ENCODE measurements at regions not wholly inside any gene's neighbourhood (a gene's known extent, or its start where the extent isn't known, plus 50 kb on each side); places are given as distances from the start of the nearest gene placed in this dataset.

DNA sequence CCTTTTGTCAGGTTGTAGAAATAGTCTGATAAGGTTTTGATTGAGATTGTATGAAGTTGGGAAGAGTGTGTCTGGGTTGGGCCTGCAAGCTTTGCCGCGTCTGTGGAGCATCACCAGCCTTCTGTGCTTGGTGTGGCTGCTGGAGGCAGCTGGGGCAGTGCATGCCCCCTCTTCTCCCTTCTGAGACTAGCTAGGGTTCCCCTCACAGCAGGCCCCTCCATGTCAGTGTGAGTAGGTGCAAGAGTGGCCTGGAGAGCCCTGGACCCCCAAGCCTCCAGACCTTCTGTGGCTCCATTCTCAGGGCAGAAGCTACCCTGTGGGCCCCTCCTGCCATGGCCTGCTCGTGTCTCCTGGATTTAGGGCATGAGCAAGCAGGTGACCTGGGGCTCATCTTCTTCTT, 914.2 kb downstream of the TBC1D22A start:
- Histone ChIP-seq H3K79me2 (ENCODE audit: insufficient read depth) (no peaks in the 10 kb centered on the region), H3K4me1 (ENCODE audit: insufficient read depth) (no peaks in the 10 kb centered on the region), H3K4me3 (no peak overlapping the region), H3K36me3 (ENCODE audit: low read depth) (no peaks in the 10 kb centered on the region), H3K9me3 (ENCODE audit: low read depth) (no peaks in the 10 kb centered on the region), H3K27ac (no peak overlapping the region), H3K27me3 (replicated peaks; ENCODE audit: insufficient read depth) (no peaks in the 10 kb centered on the region), H3K9me2 (ENCODE audit: insufficient read depth) (no peaks in the 10 kb centered on the region), H3F3A (ENCODE audit: insufficient read depth) (no peaks in the 10 kb centered on the region), H3K4me2 (ENCODE audit: unreplicated experiment) (no peak overlapping the region), H4K20me1 (ENCODE audit: insufficient read depth) (no peaks in the 10 kb centered on the region), H2AFZ (no peak overlapping the region), H3K9ac (no peak overlapping the region)
- in situ Hi-C loops (cut with MboI): no loop called here
- 20 to 27% methylated on average over 3 of the region's 3 CpGs for WGBS, 2 experiments (ENCODE audit: low coverage in 1 of 2, low lambda C conversion rate in 2 of 2, missing lambda C conversion rate in 2 of 2)
- TF ChIP-seq EZH2phosphoT487 (IDR thresholded peaks at IDR 0.05; ENCODE audit: insufficient read depth, low read depth): no peak
- no peak for DNase-seq

DNA sequence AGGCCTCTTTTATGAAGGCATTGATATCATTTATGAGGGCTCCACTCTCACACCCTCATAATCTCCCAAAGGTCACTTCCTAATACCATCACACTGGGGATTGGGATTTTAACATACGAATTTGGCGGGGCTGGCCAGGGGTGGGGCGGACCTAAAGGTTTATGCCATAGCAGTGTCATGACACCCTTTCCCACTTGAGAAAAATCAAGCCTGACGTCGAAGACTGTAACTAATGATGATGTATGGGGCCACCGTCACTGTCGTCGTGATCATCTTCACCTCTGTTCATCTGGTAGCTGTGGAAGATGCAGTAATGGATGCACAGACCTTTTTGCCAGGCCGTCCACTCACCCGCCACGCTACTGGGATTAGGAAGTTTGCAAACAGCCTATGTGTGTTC, 912.1 kb downstream of the TBC1D22A start:
- Histone ChIP-seq H3F3A (ENCODE audit: insufficient read depth) (no peaks in the 10 kb centered on the region), H3K27ac (no peak overlapping the region), H3K79me2 (ENCODE audit: insufficient read depth) (no peaks in the 10 kb centered on the region), H4K20me1 (ENCODE audit: insufficient read depth) (no peaks in the 10 kb centered on the region), H3K9me3 (ENCODE audit: low read depth) (no peaks in the 10 kb centered on the region), H3K27me3 (replicated peaks; ENCODE audit: insufficient read depth) (no peaks in the 10 kb centered on the region), H3K4me1 (ENCODE audit: insufficient read depth) (no peaks in the 10 kb centered on the region), H3K4me2 (ENCODE audit: unreplicated experiment) (no peak overlapping the region), H2AFZ (no peak overlapping the region), H3K4me3 (no peak overlapping the region), H3K36me3 (ENCODE audit: low read depth) (no peaks in the 10 kb centered on the region), H3K9me2 (ENCODE audit: insufficient read depth) (no peaks in the 10 kb centered on the region), H3K9ac (no peak overlapping the region)
- 32 to 34% methylated on average over 11 of the region's 11 CpGs for WGBS, 2 experiments (ENCODE audit: low coverage in 1 of 2, low lambda C conversion rate in 2 of 2, missing lambda C conversion rate in 2 of 2)
- DNase-seq: no peak
- no peak for TF ChIP-seq EZH2phosphoT487 (IDR thresholded peaks at IDR 0.05; ENCODE audit: insufficient read depth, low read depth)
- in situ Hi-C loops (cut with MboI): no loop called here

DNA sequence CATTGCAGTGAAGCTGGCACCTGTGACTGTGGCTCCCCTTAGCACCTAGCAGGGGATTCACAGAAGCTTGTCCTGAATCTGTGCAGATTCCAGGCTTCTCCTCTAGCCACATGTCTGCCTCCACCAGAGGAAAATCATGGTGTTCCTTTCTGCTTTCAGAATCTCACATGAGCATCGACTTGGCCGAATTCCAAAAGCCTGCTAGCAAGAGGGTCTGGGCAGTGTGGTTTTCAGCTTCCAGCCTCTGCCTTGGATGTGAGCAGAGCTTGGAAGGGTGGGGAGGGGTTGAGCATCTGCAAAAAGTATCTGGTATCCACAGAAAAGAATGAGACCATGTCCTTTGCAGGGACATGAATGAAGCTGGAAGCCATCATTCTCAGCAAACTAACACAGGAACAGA, 911.1 kb downstream of the TBC1D22A start:
- H3K36me3 ChIP-seq (ENCODE audit: low read depth): no peaks in the 10 kb centered on the region
- no peaks in the 10 kb centered on the region for H3K79me2 ChIP-seq (ENCODE audit: insufficient read depth)
- no peak overlapping the region for H3K27ac ChIP-seq
- no peaks in the 10 kb centered on the region for H3F3A ChIP-seq (ENCODE audit: insufficient read depth)
- no peaks in the 10 kb centered on the region for H3K9me2 ChIP-seq (ENCODE audit: insufficient read depth)
- H3K4me2 ChIP-seq (ENCODE audit: unreplicated experiment): no peak overlapping the region
- no peaks in the 10 kb centered on the region for H3K9me3 ChIP-seq (ENCODE audit: low read depth)
- in situ Hi-C loops (cut with MboI): no loop called here
- no peaks in the 10 kb centered on the region for H3K4me1 ChIP-seq (ENCODE audit: insufficient read depth)
- 2 to 5% methylated on average over 2 of the region's 2 CpGs for WGBS, 2 experiments (ENCODE audit: low coverage in 1 of 2, low lambda C conversion rate in 2 of 2, missing lambda C conversion rate in 2 of 2)
- H3K9ac ChIP-seq: no peak overlapping the region
- no peak overlapping the region for H3K4me3 ChIP-seq
- H2AFZ ChIP-seq: no peak overlapping the region
- H3K27me3 ChIP-seq (replicated peaks; ENCODE audit: insufficient read depth): no peaks in the 10 kb centered on the region
- no peak for DNase-seq
- TF ChIP-seq EZH2phosphoT487 (IDR thresholded peaks at IDR 0.05; ENCODE audit: insufficient read depth, low read depth) (no peak), EZH2 (IDR thresholded peaks at IDR 0.05; ENCODE audit: insufficient read depth, poor library complexity, severe bottlenecking) (no peak)
- H4K20me1 ChIP-seq (ENCODE audit: insufficient read depth): no peaks in the 10 kb centered on the region

DNA sequence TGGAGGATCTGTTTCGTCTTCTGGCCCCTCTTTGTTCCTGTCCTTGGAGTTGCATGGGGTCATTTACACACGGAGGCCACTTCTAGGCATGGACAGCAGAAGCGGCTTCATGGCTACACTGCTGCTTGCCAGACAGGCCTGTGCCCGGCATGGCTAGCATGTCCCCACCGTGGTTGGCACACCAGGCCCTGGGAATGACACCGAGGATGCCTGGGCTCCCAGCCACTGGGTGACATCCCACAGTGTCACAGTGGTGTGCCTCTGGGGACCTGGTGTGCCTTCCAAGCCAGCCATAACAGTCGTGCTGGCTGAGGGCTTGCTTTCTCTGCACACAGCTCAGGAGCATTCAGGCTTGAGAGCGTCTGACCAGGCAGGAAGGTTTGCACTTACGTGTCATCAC, 910.1 kb downstream of the TBC1D22A start:
- H3F3A ChIP-seq (ENCODE audit: insufficient read depth): no peaks in the 10 kb centered on the region
- H3K79me2 ChIP-seq (ENCODE audit: insufficient read depth): no peaks in the 10 kb centered on the region
- no peak for TF ChIP-seq EZH2phosphoT487 (IDR thresholded peaks at IDR 0.05; ENCODE audit: insufficient read depth, low read depth)
- TF ChIP-seq EZH2 (IDR thresholded peaks at IDR 0.05; ENCODE audit: insufficient read depth, poor library complexity, severe bottlenecking): no peak
- 27 to 36% methylated on average over 9 of the region's 9 CpGs for WGBS, 2 experiments (ENCODE audit: low coverage in 1 of 2, low lambda C conversion rate in 2 of 2, missing lambda C conversion rate in 2 of 2)
- H3K36me3 ChIP-seq (ENCODE audit: low read depth): no peaks in the 10 kb centered on the region
- no peak overlapping the region for H2AFZ ChIP-seq
- H3K27ac ChIP-seq: no peak overlapping the region
- no peak overlapping the region for H3K4me2 ChIP-seq (ENCODE audit: unreplicated experiment)
- H4K20me1 ChIP-seq (ENCODE audit: insufficient read depth): no peaks in the 10 kb centered on the region
- H3K9me3 ChIP-seq (ENCODE audit: low read depth): no peaks in the 10 kb centered on the region
- DNase-seq: no peak
- H3K9ac ChIP-seq: no peak overlapping the region
- no peaks in the 10 kb centered on the region for H3K9me2 ChIP-seq (ENCODE audit: insufficient read depth)
- in situ Hi-C loops (cut with MboI): no loop called here
- H3K4me3 ChIP-seq: no peak overlapping the region
- H3K4me1 ChIP-seq (ENCODE audit: insufficient read depth): no peaks in the 10 kb centered on the region
- H3K27me3 ChIP-seq (replicated peaks; ENCODE audit: insufficient read depth): no peaks in the 10 kb centered on the region

DNA sequence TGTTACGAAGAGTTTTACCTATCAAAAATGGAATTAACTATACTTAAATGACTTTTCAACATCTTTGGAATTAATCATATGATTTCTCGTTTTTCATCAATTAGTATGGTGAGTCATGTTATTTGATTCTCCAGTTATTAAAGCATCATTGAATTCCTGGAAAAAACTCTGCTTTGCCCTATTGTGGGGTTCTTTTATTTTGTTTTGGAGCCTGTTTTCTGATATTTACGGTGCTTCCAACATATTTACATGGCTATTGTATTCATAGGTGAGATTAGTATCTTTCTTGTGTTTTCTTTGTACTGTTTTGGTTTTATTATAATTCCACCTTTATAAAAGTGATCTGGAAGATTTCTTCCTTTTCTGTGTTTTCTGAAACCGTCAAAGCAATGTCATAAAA, 902.7 kb downstream of the TBC1D22A start:
- Histone ChIP-seq H4K20me1 (ENCODE audit: insufficient read depth) (no peaks in the 10 kb centered on the region), H3K9me2 (ENCODE audit: insufficient read depth) (no peaks in the 10 kb centered on the region), H3K27ac (no peak overlapping the region), H3K4me3 (no peak overlapping the region), H3K9me3 (ENCODE audit: low read depth) (no peaks in the 10 kb centered on the region), H3K4me1 (ENCODE audit: insufficient read depth) (no peaks in the 10 kb centered on the region), H3K79me2 (ENCODE audit: insufficient read depth) (no peaks in the 10 kb centered on the region), H3K36me3 (ENCODE audit: low read depth) (no peaks in the 10 kb centered on the region), H3K27me3 (replicated peaks; ENCODE audit: insufficient read depth) (no peaks in the 10 kb centered on the region), H3F3A (ENCODE audit: insufficient read depth) (no peaks in the 10 kb centered on the region), H3K9ac (no peak overlapping the region), H2AFZ (no peak overlapping the region), H3K4me2 (ENCODE audit: unreplicated experiment) (no peak overlapping the region)
- no peak for DNase-seq
- in situ Hi-C loops (cut with MboI): no loop called here
- 24 to 36% methylated on average over 4 of the region's 4 CpGs for WGBS, 2 experiments (ENCODE audit: low coverage in 1 of 2, low lambda C conversion rate in 2 of 2, missing lambda C conversion rate in 2 of 2)
- TF ChIP-seq EZH2 (IDR thresholded peaks at IDR 0.05; ENCODE audit: insufficient read depth, poor library complexity, severe bottlenecking): no peak
- no peak for TF ChIP-seq EZH2phosphoT487 (IDR thresholded peaks at IDR 0.05; ENCODE audit: insufficient read depth, low read depth)
